NB4 (cell line): ENCODE measurements at regions not wholly inside any gene's neighbourhood (a gene's known extent, or its start where the extent isn't known, plus 50 kb on each side); places are given as distances from the start of the nearest gene placed in this dataset.
"Not testable (repeated sequence)": the region's sequence is repeated elsewhere in the genome, so short reads cannot be mapped to it uniquely, and the experiment has no call there.

Source experiments
- CTCF ChIP-seq: IDR thresholded peaks from one replicate; pipeline ENCODE4 v1.5.1; 2012; ENCODE audit warnings: low read depth, low read length
- MYC ChIP-seq: IDR thresholded peaks from 2 replicates; pipeline ENCODE4 v1.6.1; 2011; ENCODE audit warnings: low read depth, low read length
- POLR2A ChIP-seq: IDR thresholded peaks from 2 replicates; pipeline ENCODE4 v1.6.1; 2011; ENCODE audit warnings: mild to moderate bottlenecking; ENCODE audit not compliant: insufficient read length; ENCODE audit errors: extremely low read depth
- TF ChIP-seq, protein P1 (sequence below): IDR thresholded peaks from 2 replicates; pipeline ENCODE4 v1.6.1; 2011; ENCODE audit warnings: low read depth, low read length

- TF ChIP-seq POLR2A, MYC, CTCF: not testable (repeated sequence)
- TF ChIP-seq, protein P1, sequence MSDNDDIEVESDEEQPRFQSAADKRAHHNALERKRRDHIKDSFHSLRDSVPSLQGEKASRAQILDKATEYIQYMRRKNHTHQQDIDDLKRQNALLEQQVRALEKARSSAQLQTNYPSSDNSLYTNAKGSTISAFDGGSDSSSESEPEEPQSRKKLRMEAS = not testable (repeated sequence)
These were observed 123.9 kb upstream of the GCFC2 start for GRCh38 chr2:75834588-75834987.
